Endothelial cell of umbilical vein (primary cell): ENCODE measurements at regions not wholly inside any gene's neighbourhood (a gene's known extent, or its start where the extent isn't known, plus 50 kb on each side); places are given as distances from the start of the nearest gene placed in this dataset.
A peak's percentile ranks its signal among the peaks of the same experiment; 100 is the strongest.

Source experiments
- BruUV-seq: library from RNA; stranded (reverse); fragments of 400-500 nt; replicated peaks from 2 replicates; lab custom pipeline; 2021; lab: Mats Ljungman, UMichigan
- CTCF ChIA-PET: fragments of 300-600, 350-600 bp; sonication (Branson Sonifier 250); formaldehyde crosslinking; loops from one replicate; lab custom pipeline; 2021; ENCODE audit warnings: antibody characterized with exemption, inconsistent platforms; lab: Charles Lee
- POLR2A ChIA-PET: fragments of 300-600, 350-600 bp; sonication (Branson Sonifier 250); formaldehyde crosslinking; loops from one replicate; lab custom pipeline; 2021; ENCODE audit warnings: antibody characterized with exemption, inconsistent platforms; lab: Charles Lee
- DNase-seq: peaks from one replicate; pipeline ENCODE4 v3.0.0-alpha.2; 2011; ENCODE audit warnings: low read depth, low spot score
- FAIRE-seq: peaks from 2 replicates; lab custom pipeline; 2011; peaks lifted over from hg19 to GRCh38; lab: Jason Lieb, UNC
- H2AFZ ChIP-seq: 2 replicates; pipeline ENCODE4 v1.6.0; 2012; ENCODE audit warnings: low read depth, low read length, control low read depth, inconsistent platforms
- H3K27ac ChIP-seq: 2 replicates; pipeline ENCODE4 v1.5.1; 2011; ENCODE audit warnings: low read depth, mild to moderate bottlenecking, control low read depth, low read length, moderate library complexity; ENCODE audit not compliant: insufficient read depth
- H3K27me3 ChIP-seq, 2 experiments: 2 replicates each; pipeline versions ENCODE4 v1.6.0 to v1.6.1; 2011; ENCODE audit warnings: low read length in 2 of 2, mixed read lengths in 1 of 2; ENCODE audit not compliant: control insufficient read depth in 2 of 2, insufficient read depth in 2 of 2
- H3K36me3 ChIP-seq, 2 experiments: 2 replicates in 1 of 2; 3 replicates in 1 of 2; pipeline ENCODE4 v1.5.1; 2011; ENCODE audit warnings: low read length in 2 of 2, mild to moderate bottlenecking in 1 of 2, moderate library complexity in 1 of 2; ENCODE audit not compliant: control insufficient read depth in 2 of 2, insufficient read depth in 2 of 2; ENCODE audit errors: extremely low read depth in 1 of 2
- H3K4me1 ChIP-seq: 3 replicates; pipeline ENCODE4 v1.5.1; 2011; ENCODE audit warnings: mild to moderate bottlenecking, low read length; ENCODE audit not compliant: control insufficient read depth, insufficient read depth; ENCODE audit errors: extremely low read depth
- H3K4me2 ChIP-seq: 2 replicates; pipeline ENCODE4 v1.6.1; 2011; ENCODE audit warnings: low read length, control low read depth, mixed read lengths; ENCODE audit not compliant: insufficient read depth
- H3K4me3 ChIP-seq, 3 experiments: fragments of 200-600 bp in 1 of 3; sonication (generic), shearing (Covaris generic) in 1 of 3; replicated peaks in 1 of 3; 2 replicates each; pipeline ENCODE4 v1.5.1; 2011 to 2016; ENCODE audit warnings: control low read depth in 3 of 3, low read length in 3 of 3, mild to moderate bottlenecking in 2 of 3, inconsistent platforms in 1 of 3, low read depth in 1 of 3, moderate library complexity in 1 of 3; ENCODE audit not compliant: insufficient read depth in 1 of 3
- H3K79me2 ChIP-seq: 2 replicates; pipeline ENCODE4 v1.6.0; 2012; ENCODE audit warnings: low read length, inconsistent platforms; ENCODE audit not compliant: control insufficient read depth, insufficient read depth
- H3K9ac ChIP-seq: replicated peaks from 2 replicates; pipeline ENCODE3; 2011; ENCODE audit warnings: low read length, control low read depth; ENCODE audit not compliant: insufficient read depth; ENCODE audit errors: extremely low read depth
- H3K9me1 ChIP-seq: replicated peaks from 3 replicates; pipeline ENCODE4 v1.6.0; 2011; ENCODE audit warnings: mild to moderate bottlenecking, low read length; ENCODE audit not compliant: control insufficient read depth, insufficient read depth; ENCODE audit errors: extremely low read depth
- H3K9me3 ChIP-seq: replicated peaks from 2 replicates; pipeline ENCODE4 v1.5.1; 2012; ENCODE audit warnings: low read length, inconsistent platforms; ENCODE audit not compliant: control insufficient read depth, insufficient read depth
- H4K20me1 ChIP-seq: replicated peaks from 2 replicates; pipeline ENCODE3; 2011; ENCODE audit warnings: mild to moderate bottlenecking, low read length; ENCODE audit not compliant: control insufficient read depth, insufficient read depth; ENCODE audit errors: extremely low read depth
- EZH2 ChIP-seq: IDR thresholded peaks from 2 replicates; pipeline ENCODE4 v1.6.1; 2012; ENCODE audit warnings: borderline replicate concordance, low read depth, mild to moderate bottlenecking, moderate library complexity, low read length, inconsistent platforms; ENCODE audit not compliant: severe bottlenecking
- FOS ChIP-seq: IDR thresholded peaks from 2 replicates; pipeline ENCODE4 v1.6.1; 2011; ENCODE audit warnings: mild to moderate bottlenecking, low read length, moderate library complexity, borderline replicate concordance; ENCODE audit not compliant: insufficient read depth
- GATA2 ChIP-seq: IDR thresholded peaks from 2 replicates; pipeline ENCODE4 v1.7.0; 2011; ENCODE audit warnings: low read depth, mild to moderate bottlenecking, moderate library complexity, mixed read lengths, low read length; ENCODE audit not compliant: insufficient read length, insufficient read depth
- JUN ChIP-seq: IDR thresholded peaks from 2 replicates; pipeline ENCODE4 v1.6.1; 2011; ENCODE audit warnings: borderline replicate concordance, low read depth; ENCODE audit not compliant: insufficient read length, insufficient read depth
- MYC ChIP-seq: IDR thresholded peaks from one replicate; pipeline ENCODE4 v1.6.1; 2011; ENCODE audit warnings: mild to moderate bottlenecking, low read depth, low read length
- POLR2A ChIP-seq: IDR thresholded peaks from 2 replicates; pipeline ENCODE4 v1.6.1; 2012; ENCODE audit warnings: low read depth, mild to moderate bottlenecking, control low read depth, low read length
- POLR2AphosphoS5 ChIP-seq: IDR thresholded peaks from 2 replicates; pipeline ENCODE4 v1.6.1; 2012; ENCODE audit warnings: low read depth, mild to moderate bottlenecking, control low read depth, low read length, moderate library complexity; ENCODE audit not compliant: insufficient read depth
- dilution Hi-C: fragments of 300-500 bp; cut with MboI; formaldehyde crosslinking; loops from one replicate; pipeline ENCODE4 v1.15.0; 2019; ENCODE audit warnings: low sequenced_read_pairs; ENCODE audit not compliant: extremely low pct_ligation_motif_present
- intact Hi-C: fragments of 100-400 bp; cut with micrococcal nuclease; formaldehyde crosslinking; loops from one replicate; pipeline ENCODE4 v1.10.0; 2022
- TF ChIP-seq, protein P1 (sequence below), 2 donors: IDR thresholded peaks; 1 replicate in 1 of 2; 2 replicates in 1 of 2; pipeline ENCODE4 v1.5.1; 2011; ENCODE audit warnings: low read length in 2 of 2, mild to moderate bottlenecking in 2 of 2, moderate library complexity in 2 of 2, control low read depth in 1 of 2, inconsistent platforms in 1 of 2, low read depth in 1 of 2; ENCODE audit not compliant: insufficient read depth in 1 of 2; ENCODE audit errors: extremely low read depth in 1 of 2
- TF ChIP-seq, protein P2 (sequence below): IDR thresholded peaks from 2 replicates; pipeline ENCODE4 v1.6.1; 2011; ENCODE audit not compliant: insufficient read depth, insufficient read length

DNA sequence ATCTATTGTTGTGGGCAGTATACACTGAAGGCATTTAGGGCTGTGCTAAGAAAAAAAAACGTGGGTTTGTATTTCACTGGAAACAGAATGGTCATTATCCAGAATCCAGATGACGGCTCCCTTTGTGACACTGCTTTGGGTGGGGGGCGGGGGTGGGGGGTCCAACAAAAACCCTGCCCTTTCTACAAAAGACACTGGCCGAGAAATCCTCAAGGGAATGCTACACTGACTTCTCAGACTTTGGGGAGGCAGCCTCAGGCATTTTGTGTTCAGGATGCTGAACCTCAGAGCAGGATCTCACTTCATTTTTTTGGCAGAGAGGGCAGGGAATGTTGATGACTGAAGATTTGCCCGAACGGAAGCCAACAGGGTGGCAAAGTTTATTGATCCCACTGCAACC lies 417.1 kb downstream of the HRH4 start:
- dilution Hi-C loops = no loop called here
- Histone ChIP-seq H3K4me2 (no peak overlapping the region), H3K36me3 (no peaks in the 10 kb centered on the region), H3K79me2 (no peaks in the 10 kb centered on the region), H3K4me1 (peaks cover 11% of the 10 kb centered on the region), H3K9me3 (no peaks in the 10 kb centered on the region), H3K27me3 (no peaks in the 10 kb centered on the region), H2AFZ (peak overlapping the region; percentile 37), H3K9ac (no peak overlapping the region), H3K4me3 (no peak overlapping the region), H4K20me1 (no peaks in the 10 kb centered on the region), H3K27ac (no peak overlapping the region), H3K9me1 (no peaks in the 10 kb centered on the region)
- no TSS peak for BruUV-seq
- ChIA-PET CTCF (interaction anchor here (1.1 to 2.2 kb wide), 4 partner anchors 31 to 1018 kb away, joined by 3 to 9 read pairs (median 4); no protein-coding TSS in a partner anchor), POLR2A (no interaction called here)
- no peak for FAIRE-seq
- TF ChIP-seq POLR2A (no peak), JUN (no peak), GATA2 (no peak), POLR2AphosphoS5 (no peak), EZH2 (no peak), FOS (no peak), MYC (no peak)
- TF ChIP-seq, protein P1, sequence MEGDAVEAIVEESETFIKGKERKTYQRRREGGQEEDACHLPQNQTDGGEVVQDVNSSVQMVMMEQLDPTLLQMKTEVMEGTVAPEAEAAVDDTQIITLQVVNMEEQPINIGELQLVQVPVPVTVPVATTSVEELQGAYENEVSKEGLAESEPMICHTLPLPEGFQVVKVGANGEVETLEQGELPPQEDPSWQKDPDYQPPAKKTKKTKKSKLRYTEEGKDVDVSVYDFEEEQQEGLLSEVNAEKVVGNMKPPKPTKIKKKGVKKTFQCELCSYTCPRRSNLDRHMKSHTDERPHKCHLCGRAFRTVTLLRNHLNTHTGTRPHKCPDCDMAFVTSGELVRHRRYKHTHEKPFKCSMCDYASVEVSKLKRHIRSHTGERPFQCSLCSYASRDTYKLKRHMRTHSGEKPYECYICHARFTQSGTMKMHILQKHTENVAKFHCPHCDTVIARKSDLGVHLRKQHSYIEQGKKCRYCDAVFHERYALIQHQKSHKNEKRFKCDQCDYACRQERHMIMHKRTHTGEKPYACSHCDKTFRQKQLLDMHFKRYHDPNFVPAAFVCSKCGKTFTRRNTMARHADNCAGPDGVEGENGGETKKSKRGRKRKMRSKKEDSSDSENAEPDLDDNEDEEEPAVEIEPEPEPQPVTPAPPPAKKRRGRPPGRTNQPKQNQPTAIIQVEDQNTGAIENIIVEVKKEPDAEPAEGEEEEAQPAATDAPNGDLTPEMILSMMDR (IDR thresholded peaks at IDR 0.05; ENCODE audit: extremely low read depth in 1 of 2, insufficient read depth in 1 of 2, low read depth in 1 of 2, low read length in 2 of 2) = no peak
- TF ChIP-seq, protein P2, sequence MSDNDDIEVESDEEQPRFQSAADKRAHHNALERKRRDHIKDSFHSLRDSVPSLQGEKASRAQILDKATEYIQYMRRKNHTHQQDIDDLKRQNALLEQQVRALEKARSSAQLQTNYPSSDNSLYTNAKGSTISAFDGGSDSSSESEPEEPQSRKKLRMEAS = no peak
- DNase-seq = no peak
- intact Hi-C loops = loop anchor here (5.0 kb wide), 2 partner anchors 180 to 640 kb away; no protein-coding TSS in a partner anchor
